ENCODE measurements at regions not wholly inside any gene's neighbourhood (a gene's known extent, or its start where the extent isn't known, plus 50 kb on each side); places are given as distances from the start of the nearest gene placed in this dataset.

DNA sequence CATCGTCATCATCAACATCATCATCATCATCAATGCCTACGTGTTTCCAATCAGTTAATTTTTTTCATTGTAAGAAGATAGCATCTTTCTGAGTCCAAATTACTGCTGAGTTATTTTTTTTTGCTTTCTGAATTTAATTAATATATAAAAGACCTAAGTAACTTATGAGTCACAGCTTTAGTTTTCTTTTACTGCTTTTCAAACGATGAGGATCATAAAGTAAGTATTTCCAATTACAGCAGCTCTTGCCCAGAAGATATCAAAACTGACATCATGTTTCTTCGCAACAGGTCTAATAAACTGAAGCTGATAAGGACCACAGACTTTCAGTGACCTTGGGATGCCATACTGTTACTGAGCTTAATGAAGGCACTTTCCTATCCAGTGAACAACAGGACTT lies 442.2 kb downstream of the DSEL start (continued):
- TF ChIP-seq GABPA (IDR thresholded peaks at IDR 0.05 in 1 of 2, conservative IDR thresholded peaks at IDR 0.05 in 1 of 2) (no peak), RAD21 (IDR thresholded peaks at IDR 0.05) (no peak), FOXA2 (IDR thresholded peaks at IDR 0.05) (no peak)
- TF ChIP-seq, protein P1, sequence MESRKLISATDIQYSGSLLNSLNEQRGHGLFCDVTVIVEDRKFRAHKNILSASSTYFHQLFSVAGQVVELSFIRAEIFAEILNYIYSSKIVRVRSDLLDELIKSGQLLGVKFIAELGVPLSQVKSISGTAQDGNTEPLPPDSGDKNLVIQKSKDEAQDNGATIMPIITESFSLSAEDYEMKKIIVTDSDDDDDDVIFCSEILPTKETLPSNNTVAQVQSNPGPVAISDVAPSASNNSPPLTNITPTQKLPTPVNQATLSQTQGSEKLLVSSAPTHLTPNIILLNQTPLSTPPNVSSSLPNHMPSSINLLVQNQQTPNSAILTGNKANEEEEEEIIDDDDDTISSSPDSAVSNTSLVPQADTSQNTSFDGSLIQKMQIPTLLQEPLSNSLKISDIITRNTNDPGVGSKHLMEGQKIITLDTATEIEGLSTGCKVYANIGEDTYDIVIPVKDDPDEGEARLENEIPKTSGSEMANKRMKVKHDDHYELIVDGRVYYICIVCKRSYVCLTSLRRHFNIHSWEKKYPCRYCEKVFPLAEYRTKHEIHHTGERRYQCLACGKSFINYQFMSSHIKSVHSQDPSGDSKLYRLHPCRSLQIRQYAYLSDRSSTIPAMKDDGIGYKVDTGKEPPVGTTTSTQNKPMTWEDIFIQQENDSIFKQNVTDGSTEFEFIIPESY (IDR thresholded peaks at IDR 0.05): no peak

DNA sequence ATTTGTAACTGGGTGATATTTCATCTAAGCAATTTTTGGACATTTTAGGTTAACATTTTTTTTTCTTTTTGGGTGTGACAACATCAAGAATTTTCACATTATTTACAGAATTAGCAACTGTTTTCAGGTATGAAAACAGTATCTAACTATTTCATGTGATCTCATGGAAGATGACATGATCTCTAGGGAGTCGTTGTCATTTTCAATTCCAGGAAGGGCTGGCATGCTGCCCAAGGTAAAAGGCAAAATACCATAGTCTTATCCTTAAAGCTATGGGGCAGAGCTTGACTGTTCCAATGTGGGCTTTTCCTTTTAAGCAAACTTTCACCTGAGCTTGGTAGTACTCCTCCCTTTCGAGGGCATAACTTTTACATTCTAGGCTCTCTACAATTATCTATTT lies 443.7 kb downstream of the DSEL start:
- no peaks in the 10 kb centered on the region for H3K4me1 ChIP-seq (ENCODE audit: control insufficient read depth in 4 of 4, insufficient read depth in 4 of 4, low read length in 3 of 4)
- H3K27ac ChIP-seq (ENCODE audit: low read depth in 1 of 2, low read length in 2 of 2): no peak overlapping the region
- H3K4me3 ChIP-seq (ENCODE audit: low read depth in 1 of 3, low read length in 3 of 3): no peak overlapping the region
- H3K27me3 ChIP-seq (ENCODE audit: control insufficient read depth in 4 of 4, insufficient read depth in 4 of 4, low read length in 3 of 4): no peaks in the 10 kb centered on the region
- H3K9me3 ChIP-seq (ENCODE audit: control insufficient read depth in 4 of 4, low read length in 3 of 4): no peaks in the 10 kb centered on the region
- H3K9ac ChIP-seq (ENCODE audit: low read depth in 1 of 2, low read length in 2 of 2): no peak overlapping the region
- TF ChIP-seq GABPA (IDR thresholded peaks at IDR 0.05 in 1 of 2, conservative IDR thresholded peaks at IDR 0.05 in 1 of 2): no peak
- TF ChIP-seq FOXA2 (IDR thresholded peaks at IDR 0.05): no peak
- TF ChIP-seq HNF4G (IDR thresholded peaks at IDR 0.05): no peak
- TF ChIP-seq, protein P2, sequence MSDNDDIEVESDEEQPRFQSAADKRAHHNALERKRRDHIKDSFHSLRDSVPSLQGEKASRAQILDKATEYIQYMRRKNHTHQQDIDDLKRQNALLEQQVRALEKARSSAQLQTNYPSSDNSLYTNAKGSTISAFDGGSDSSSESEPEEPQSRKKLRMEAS (IDR thresholded peaks at IDR 0.05): no peak
- no peak for TF ChIP-seq RXRA (IDR thresholded peaks at IDR 0.05)
- no peak for TF ChIP-seq NR2F2 (IDR thresholded peaks at IDR 0.05)
- TF ChIP-seq HNF4A (conservative IDR thresholded peaks at IDR 0.05): no peak
- TF ChIP-seq TAF1 (conservative IDR thresholded peaks at IDR 0.05): no peak
- WGBS: 38% methylated on average over 2 of the region's 2 CpGs
- DNase-seq (ENCODE audit: low spot score): no peak
- no peaks in the 10 kb centered on the region for H3K36me3 ChIP-seq (ENCODE audit: control insufficient read depth in 4 of 4, insufficient read depth in 3 of 4, low read depth in 1 of 4, low read length in 3 of 4)

DNA sequence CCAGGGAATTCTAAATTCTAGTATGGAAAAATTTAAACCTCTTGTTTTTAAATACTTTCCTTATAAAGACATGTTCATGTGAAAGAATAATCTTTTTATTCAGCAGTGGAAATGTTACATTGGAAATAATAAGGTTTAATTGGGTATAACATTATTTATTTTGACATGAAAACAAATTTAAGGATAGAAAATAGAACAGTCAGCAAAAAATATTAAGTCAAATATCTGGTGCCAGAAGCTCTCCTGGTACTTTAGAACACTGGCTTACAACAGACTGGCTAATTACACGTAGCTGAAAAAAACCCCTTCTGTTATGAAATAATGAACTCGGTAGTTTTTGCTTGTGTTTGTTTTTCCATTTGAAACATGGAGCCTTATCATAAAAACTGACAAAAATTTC lies 447.9 kb downstream of the DSEL start:
- no peaks in the 10 kb centered on the region for H3K36me3 ChIP-seq (ENCODE audit: control insufficient read depth in 4 of 4, insufficient read depth in 3 of 4, low read depth in 1 of 4, low read length in 3 of 4)
- no peaks in the 10 kb centered on the region for H3K4me1 ChIP-seq (ENCODE audit: control insufficient read depth in 4 of 4, insufficient read depth in 4 of 4, low read length in 3 of 4)
- H3K4me3 ChIP-seq (ENCODE audit: low read depth in 1 of 3, low read length in 3 of 3): no peak overlapping the region
- H3K9ac ChIP-seq (ENCODE audit: low read depth in 1 of 2, low read length in 2 of 2): no peak overlapping the region
- no peak for DNase-seq (ENCODE audit: low spot score)
- H3K27me3 ChIP-seq (ENCODE audit: control insufficient read depth in 4 of 4, insufficient read depth in 4 of 4, low read length in 3 of 4): no peaks in the 10 kb centered on the region
- 60% methylated on average over 2 of the region's 2 CpGs for WGBS
- H3K9me3 ChIP-seq (ENCODE audit: control insufficient read depth in 4 of 4, low read length in 3 of 4): no peaks in the 10 kb centered on the region
- TF ChIP-seq, protein P2 (IDR thresholded peaks at IDR 0.05): no peak
- TF ChIP-seq FOXA1 (IDR thresholded peaks at IDR 0.05) (no peak), NR2F2 (IDR thresholded peaks at IDR 0.05) (no peak), HNF4A (conservative IDR thresholded peaks at IDR 0.05) (no peak)
- no peak overlapping the region for H3K27ac ChIP-seq (ENCODE audit: low read depth in 1 of 2, low read length in 2 of 2)

DNA sequence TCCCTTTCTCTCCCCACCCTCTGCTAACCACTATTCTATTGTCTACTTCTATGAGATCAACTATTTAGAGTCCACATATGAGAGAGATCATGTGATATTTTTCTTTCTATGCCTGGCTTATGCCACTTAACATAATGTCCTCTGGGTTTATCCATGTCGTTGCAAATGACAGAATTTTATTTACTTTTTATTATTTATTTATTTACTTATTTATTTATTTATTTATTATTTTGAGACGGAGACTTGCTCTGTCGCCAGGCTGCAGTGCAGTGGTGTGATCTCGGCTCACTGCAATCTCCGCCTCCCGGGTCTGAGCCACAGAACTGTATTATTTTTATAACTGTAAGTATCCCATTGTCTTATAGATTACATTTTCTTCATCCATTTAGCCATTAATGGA lies 443.4 kb upstream of the CDH19 start:
- Histone ChIP-seq H3K4me3 (ENCODE audit: low read depth in 1 of 3, low read length in 3 of 3) (no peak overlapping the region), H3K27ac (ENCODE audit: low read depth in 1 of 2, low read length in 2 of 2) (no peak overlapping the region), H3K27me3 (ENCODE audit: control insufficient read depth in 4 of 4, insufficient read depth in 4 of 4, low read length in 3 of 4) (no peaks in the 10 kb centered on the region), H3K36me3 (ENCODE audit: control insufficient read depth in 4 of 4, insufficient read depth in 3 of 4, low read depth in 1 of 4, low read length in 3 of 4) (no peaks in the 10 kb centered on the region), H3K9ac (ENCODE audit: low read depth in 1 of 2, low read length in 2 of 2) (no peak overlapping the region), H3K4me1 (ENCODE audit: control insufficient read depth in 4 of 4, insufficient read depth in 4 of 4, low read length in 3 of 4) (no peaks in the 10 kb centered on the region), H3K9me3 (ENCODE audit: control insufficient read depth in 4 of 4, low read length in 3 of 4) (no peaks in the 10 kb centered on the region)
- 87% methylated on average over 6 of the region's 6 CpGs for WGBS
- no peak for DNase-seq (ENCODE audit: low spot score)
- TF ChIP-seq YY1 (IDR thresholded peaks at IDR 0.05) (no peak), HNF4A (conservative IDR thresholded peaks at IDR 0.05) (no peak), NR2F2 (IDR thresholded peaks at IDR 0.05) (no peak), RAD21 (IDR thresholded peaks at IDR 0.05) (no peak), RXRA (IDR thresholded peaks at IDR 0.05) (no peak), TAF1 (conservative IDR thresholded peaks at IDR 0.05) (no peak), FOXA1 (IDR thresholded peaks at IDR 0.05) (no peak)
- TF ChIP-seq, protein P3, sequence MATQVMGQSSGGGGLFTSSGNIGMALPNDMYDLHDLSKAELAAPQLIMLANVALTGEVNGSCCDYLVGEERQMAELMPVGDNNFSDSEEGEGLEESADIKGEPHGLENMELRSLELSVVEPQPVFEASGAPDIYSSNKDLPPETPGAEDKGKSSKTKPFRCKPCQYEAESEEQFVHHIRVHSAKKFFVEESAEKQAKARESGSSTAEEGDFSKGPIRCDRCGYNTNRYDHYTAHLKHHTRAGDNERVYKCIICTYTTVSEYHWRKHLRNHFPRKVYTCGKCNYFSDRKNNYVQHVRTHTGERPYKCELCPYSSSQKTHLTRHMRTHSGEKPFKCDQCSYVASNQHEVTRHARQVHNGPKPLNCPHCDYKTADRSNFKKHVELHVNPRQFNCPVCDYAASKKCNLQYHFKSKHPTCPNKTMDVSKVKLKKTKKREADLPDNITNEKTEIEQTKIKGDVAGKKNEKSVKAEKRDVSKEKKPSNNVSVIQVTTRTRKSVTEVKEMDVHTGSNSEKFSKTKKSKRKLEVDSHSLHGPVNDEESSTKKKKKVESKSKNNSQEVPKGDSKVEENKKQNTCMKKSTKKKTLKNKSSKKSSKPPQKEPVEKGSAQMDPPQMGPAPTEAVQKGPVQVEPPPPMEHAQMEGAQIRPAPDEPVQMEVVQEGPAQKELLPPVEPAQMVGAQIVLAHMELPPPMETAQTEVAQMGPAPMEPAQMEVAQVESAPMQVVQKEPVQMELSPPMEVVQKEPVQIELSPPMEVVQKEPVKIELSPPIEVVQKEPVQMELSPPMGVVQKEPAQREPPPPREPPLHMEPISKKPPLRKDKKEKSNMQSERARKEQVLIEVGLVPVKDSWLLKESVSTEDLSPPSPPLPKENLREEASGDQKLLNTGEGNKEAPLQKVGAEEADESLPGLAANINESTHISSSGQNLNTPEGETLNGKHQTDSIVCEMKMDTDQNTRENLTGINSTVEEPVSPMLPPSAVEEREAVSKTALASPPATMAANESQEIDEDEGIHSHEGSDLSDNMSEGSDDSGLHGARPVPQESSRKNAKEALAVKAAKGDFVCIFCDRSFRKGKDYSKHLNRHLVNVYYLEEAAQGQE (IDR thresholded peaks at IDR 0.05): no peak
- TF ChIP-seq, protein P4, sequence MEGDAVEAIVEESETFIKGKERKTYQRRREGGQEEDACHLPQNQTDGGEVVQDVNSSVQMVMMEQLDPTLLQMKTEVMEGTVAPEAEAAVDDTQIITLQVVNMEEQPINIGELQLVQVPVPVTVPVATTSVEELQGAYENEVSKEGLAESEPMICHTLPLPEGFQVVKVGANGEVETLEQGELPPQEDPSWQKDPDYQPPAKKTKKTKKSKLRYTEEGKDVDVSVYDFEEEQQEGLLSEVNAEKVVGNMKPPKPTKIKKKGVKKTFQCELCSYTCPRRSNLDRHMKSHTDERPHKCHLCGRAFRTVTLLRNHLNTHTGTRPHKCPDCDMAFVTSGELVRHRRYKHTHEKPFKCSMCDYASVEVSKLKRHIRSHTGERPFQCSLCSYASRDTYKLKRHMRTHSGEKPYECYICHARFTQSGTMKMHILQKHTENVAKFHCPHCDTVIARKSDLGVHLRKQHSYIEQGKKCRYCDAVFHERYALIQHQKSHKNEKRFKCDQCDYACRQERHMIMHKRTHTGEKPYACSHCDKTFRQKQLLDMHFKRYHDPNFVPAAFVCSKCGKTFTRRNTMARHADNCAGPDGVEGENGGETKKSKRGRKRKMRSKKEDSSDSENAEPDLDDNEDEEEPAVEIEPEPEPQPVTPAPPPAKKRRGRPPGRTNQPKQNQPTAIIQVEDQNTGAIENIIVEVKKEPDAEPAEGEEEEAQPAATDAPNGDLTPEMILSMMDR (IDR thresholded peaks at IDR 0.05; ENCODE audit: low read depth, low read length, missing input control): no peak
- TF ChIP-seq, protein P5, sequence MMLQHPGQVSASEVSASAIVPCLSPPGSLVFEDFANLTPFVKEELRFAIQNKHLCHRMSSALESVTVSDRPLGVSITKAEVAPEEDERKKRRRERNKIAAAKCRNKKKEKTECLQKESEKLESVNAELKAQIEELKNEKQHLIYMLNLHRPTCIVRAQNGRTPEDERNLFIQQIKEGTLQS (IDR thresholded peaks at IDR 0.05): no peak
- TF ChIP-seq, protein P1 (IDR thresholded peaks at IDR 0.05): no peak

Measured in liver (tissue), 8 donors.